ENCODE measurements at regions not wholly inside any gene's neighbourhood (a gene's known extent, or its start where the extent isn't known, plus 50 kb on each side); places are given as distances from the start of the nearest gene placed in this dataset.
A peak's percentile ranks its signal among the peaks of the same experiment; 100 is the strongest.

DNA sequence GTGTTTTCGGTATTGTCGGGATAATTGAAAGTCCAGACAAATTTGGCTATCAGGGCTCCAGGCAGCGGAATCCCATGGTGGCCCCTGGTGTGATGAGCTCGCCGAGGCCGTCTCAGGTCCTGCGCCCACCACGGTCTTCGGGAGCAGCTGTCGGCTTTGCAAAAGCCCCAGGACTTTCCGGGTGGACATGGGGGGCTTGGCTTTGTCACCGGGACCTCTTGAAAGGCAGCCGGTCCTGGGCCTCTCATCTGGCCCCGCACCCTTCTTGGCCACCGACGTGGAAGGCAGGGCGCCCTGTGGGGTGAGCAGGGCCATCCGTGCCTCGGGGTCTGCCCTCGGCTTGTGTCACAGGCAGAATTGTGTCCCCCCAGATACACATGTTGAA is 87.1 kb upstream of the ACTRT2 start:
- no peaks in the 10 kb centered on the region for H3K36me3 ChIP-seq (ENCODE audit: insufficient read depth in 1 of 2, low read depth in 1 of 2)
- WGBS, 3 donors: 70 to 77% (median 70%) methylated on average over 20 of the region's 20 CpGs
- H3K4me3 ChIP-seq: no peak overlapping the region
- no peak overlapping the region for H3K27ac ChIP-seq
- peaks cover 0 to 33% (median 8%) of the 10 kb centered on the region in 3 donors for H3K27me3 ChIP-seq (ENCODE audit: insufficient read depth in 3 of 3, low read length in 2 of 3)
- H3K9me3 ChIP-seq: no peaks in the 10 kb centered on the region
- intact Hi-C loops (cut with DNase I): no loop called here
- TF ChIP-seq, protein P1, sequence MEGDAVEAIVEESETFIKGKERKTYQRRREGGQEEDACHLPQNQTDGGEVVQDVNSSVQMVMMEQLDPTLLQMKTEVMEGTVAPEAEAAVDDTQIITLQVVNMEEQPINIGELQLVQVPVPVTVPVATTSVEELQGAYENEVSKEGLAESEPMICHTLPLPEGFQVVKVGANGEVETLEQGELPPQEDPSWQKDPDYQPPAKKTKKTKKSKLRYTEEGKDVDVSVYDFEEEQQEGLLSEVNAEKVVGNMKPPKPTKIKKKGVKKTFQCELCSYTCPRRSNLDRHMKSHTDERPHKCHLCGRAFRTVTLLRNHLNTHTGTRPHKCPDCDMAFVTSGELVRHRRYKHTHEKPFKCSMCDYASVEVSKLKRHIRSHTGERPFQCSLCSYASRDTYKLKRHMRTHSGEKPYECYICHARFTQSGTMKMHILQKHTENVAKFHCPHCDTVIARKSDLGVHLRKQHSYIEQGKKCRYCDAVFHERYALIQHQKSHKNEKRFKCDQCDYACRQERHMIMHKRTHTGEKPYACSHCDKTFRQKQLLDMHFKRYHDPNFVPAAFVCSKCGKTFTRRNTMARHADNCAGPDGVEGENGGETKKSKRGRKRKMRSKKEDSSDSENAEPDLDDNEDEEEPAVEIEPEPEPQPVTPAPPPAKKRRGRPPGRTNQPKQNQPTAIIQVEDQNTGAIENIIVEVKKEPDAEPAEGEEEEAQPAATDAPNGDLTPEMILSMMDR (IDR thresholded peaks at IDR 0.05): no peak
- ATAC-seq: no peak
- DNase-seq: peak in 1 of 2 donors; percentile 28
- H3K4me1 ChIP-seq: no peaks in the 10 kb centered on the region

GRCh38 chr1:2934642-2935081 is 86.6 kb upstream of the ACTRT2 start:
- DNase-seq: peak in 1 of 2 donors; percentile 23
- Histone ChIP-seq H3K4me3 (no peak overlapping the region), H3K36me3 (ENCODE audit: insufficient read depth in 1 of 2, low read depth in 1 of 2) (no peaks in the 10 kb centered on the region), H3K9me3 (no peaks in the 10 kb centered on the region), H3K4me1 (no peaks in the 10 kb centered on the region), H3K27me3 (ENCODE audit: insufficient read depth in 3 of 3, low read length in 2 of 3) (peaks cover 0 to 28% (median 8%) of the 10 kb centered on the region in 3 donors), H3K27ac (no peak overlapping the region)
- 83 to 86% (median 85%) methylated on average over 16 of the region's 16 CpGs for WGBS, 3 donors
- intact Hi-C loops (cut with DNase I): no loop called here
- TF ChIP-seq, protein P1 (IDR thresholded peaks at IDR 0.05): no peak
- ATAC-seq: no peak

DNA sequence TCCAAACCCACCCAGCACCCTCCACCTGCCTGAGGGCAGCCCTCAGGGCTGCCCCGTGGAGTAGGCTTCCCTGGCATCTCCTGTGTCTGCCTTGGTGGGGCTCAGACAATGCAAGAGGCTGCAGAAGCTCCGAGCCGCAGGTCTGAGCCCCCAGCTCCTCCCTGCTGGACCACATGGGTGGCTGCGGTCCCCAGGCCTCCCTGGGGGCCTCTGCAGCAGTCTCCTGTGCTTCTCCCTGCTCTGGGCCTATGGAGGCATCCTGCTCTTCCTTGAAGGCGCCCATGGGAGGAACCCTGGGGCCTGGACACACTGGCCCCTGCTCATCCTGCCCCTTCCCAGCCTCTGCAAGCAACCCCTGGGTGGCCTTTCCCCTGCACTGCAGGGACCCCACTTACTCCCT is 86.1 kb upstream of the ACTRT2 start:
- TF ChIP-seq, protein P1 (IDR thresholded peaks at IDR 0.05): no peak
- ATAC-seq: no peak
- H3K9me3 ChIP-seq: no peaks in the 10 kb centered on the region
- H3K4me3 ChIP-seq: no peak overlapping the region
- H3K27me3 ChIP-seq (ENCODE audit: insufficient read depth in 3 of 3, low read length in 2 of 3): peaks cover 0 to 26% (median 8%) of the 10 kb centered on the region in 3 donors
- intact Hi-C loops (cut with DNase I): no loop called here
- peak in 1 of 2 donors; percentile 36 for DNase-seq
- H3K4me1 ChIP-seq: no peaks in the 10 kb centered on the region
- 71 to 84% (median 74%) methylated on average over 5 of the region's 5 CpGs for WGBS, 3 donors
- H3K27ac ChIP-seq: no peak overlapping the region
- H3K36me3 ChIP-seq (ENCODE audit: insufficient read depth in 1 of 2, low read depth in 1 of 2): no peaks in the 10 kb centered on the region

DNA sequence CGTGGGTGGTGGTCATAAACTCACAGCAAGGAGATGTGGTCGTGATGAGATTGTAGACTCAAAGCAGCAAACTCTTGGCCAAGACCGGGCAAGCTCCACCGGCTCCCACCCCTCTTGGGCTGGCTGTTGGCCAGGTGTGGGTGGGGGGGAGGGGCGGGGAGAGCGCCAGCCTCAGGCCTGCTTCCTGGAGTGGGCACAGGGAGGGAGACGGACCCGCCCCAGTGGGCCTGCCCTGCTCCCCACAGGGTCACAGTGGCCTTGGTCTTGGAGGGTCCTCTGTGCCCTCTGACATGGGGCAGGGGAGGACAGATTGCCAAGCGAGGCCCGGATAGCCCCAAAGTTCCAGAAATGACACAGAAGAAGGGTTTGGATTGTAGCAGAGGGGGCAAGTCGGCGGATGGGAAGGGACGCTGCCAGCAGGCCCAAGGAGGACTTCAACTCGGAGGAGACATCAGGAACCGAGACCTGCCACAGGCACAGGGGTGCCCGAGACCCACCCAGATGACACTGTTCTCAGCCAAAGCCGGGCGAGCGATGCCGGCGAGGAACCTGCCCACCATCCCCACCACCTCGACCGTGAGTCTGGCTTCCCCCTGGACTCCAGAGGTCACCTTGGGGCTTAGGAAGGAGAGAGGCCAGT is 85.4 kb upstream of the ACTRT2 start:
- TF ChIP-seq, protein P1 (IDR thresholded peaks at IDR 0.05): no peak
- DNase-seq: peak in 1 of 2 donors; percentile 20
- H3K36me3 ChIP-seq (ENCODE audit: insufficient read depth in 1 of 2, low read depth in 1 of 2): no peaks in the 10 kb centered on the region
- no peak for ATAC-seq
- H3K27me3 ChIP-seq (ENCODE audit: insufficient read depth in 3 of 3, low read length in 2 of 3): peaks cover 0 to 22% (median 6%) of the 10 kb centered on the region in 3 donors
- no peaks in the 10 kb centered on the region for H3K9me3 ChIP-seq
- intact Hi-C loops (cut with DNase I): no loop called here
- H3K4me1 ChIP-seq: no peaks in the 10 kb centered on the region
- H3K27ac ChIP-seq: no peak overlapping the region
- 73 to 76% (median 74%) methylated on average over 19 to 23 of the region's 23 CpGs for WGBS, 3 donors
- no peak overlapping the region for H3K4me3 ChIP-seq
